Epithelial cell of proximal tubule (primary cell): ENCODE measurements at regions not wholly inside any gene's neighbourhood (a gene's known extent, or its start where the extent isn't known, plus 50 kb on each side); places are given as distances from the start of the nearest gene placed in this dataset.

Source experiments
- DNase-seq: peaks from one replicate; pipeline ENCODE4 v3.0.0-alpha.2; 2011; ENCODE audit warnings: low read depth
- H3K4me3 ChIP-seq: 2 replicates; pipeline ENCODE4 v1.5.1; 2011; ENCODE audit warnings: low read depth, mild to moderate bottlenecking, low read length
- TF ChIP-seq, protein P1 (sequence below): conservative IDR thresholded peaks from 2 replicates; pipeline ENCODE4 v1.5.1; 2012; ENCODE audit warnings: low read depth, mild to moderate bottlenecking, low read length

GRCh38 chr2:16155766-16156165 is 215.4 kb downstream of the MYCN start:
- TF ChIP-seq, protein P1, sequence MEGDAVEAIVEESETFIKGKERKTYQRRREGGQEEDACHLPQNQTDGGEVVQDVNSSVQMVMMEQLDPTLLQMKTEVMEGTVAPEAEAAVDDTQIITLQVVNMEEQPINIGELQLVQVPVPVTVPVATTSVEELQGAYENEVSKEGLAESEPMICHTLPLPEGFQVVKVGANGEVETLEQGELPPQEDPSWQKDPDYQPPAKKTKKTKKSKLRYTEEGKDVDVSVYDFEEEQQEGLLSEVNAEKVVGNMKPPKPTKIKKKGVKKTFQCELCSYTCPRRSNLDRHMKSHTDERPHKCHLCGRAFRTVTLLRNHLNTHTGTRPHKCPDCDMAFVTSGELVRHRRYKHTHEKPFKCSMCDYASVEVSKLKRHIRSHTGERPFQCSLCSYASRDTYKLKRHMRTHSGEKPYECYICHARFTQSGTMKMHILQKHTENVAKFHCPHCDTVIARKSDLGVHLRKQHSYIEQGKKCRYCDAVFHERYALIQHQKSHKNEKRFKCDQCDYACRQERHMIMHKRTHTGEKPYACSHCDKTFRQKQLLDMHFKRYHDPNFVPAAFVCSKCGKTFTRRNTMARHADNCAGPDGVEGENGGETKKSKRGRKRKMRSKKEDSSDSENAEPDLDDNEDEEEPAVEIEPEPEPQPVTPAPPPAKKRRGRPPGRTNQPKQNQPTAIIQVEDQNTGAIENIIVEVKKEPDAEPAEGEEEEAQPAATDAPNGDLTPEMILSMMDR = no peak
- H3K4me3 ChIP-seq = no peak overlapping the region
- no peak for DNase-seq

- no peak for DNase-seq
- no peak overlapping the region for H3K4me3 ChIP-seq
- TF ChIP-seq, protein P1 = no peak
These were observed 215.0 kb downstream of the MYCN start for GRCh38 chr2:16155366-16155765.

- TF ChIP-seq, protein P1 = no peak
- no peak for DNase-seq
- H3K4me3 ChIP-seq = no peak overlapping the region
These were observed 214.3 kb downstream of the MYCN start for GRCh38 chr2:16154501-16155280.

- H3K4me3 ChIP-seq = no peak overlapping the region
- DNase-seq = no peak
- TF ChIP-seq, protein P1 = no peak
These were observed 213.7 kb downstream of the MYCN start for GRCh38 chr2:16154061-16154460.

DNA sequence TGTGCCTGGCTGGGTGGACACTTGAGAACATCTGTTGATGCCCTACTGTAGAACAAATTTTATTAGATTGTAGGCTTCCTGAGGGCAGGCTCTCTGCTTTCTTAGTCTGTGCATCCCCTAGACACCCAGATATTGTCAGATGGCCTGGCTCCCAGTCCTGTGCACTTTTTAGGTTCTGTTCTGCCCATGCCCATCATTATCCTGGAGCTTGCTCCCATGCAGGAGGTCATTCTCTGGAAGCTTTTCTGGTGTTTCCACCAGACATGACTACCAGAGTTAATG is 213.3 kb downstream of the MYCN start:
- DNase-seq = no peak
- TF ChIP-seq, protein P1 = no peak

GRCh38 chr2:16152928-16153753 is 212.8 kb downstream of the MYCN start:
- no peak overlapping the region for H3K4me3 ChIP-seq
- TF ChIP-seq, protein P1 = no peak
- DNase-seq = no peak

More for the DNA sequence above, 213.3 kb downstream of the MYCN start:
- no peak overlapping the region for H3K4me3 ChIP-seq
